ENCODE measurements at regions not wholly inside any gene's neighbourhood (a gene's known extent, or its start where the extent isn't known, plus 50 kb on each side); places are given as distances from the start of the nearest gene placed in this dataset.

DNA sequence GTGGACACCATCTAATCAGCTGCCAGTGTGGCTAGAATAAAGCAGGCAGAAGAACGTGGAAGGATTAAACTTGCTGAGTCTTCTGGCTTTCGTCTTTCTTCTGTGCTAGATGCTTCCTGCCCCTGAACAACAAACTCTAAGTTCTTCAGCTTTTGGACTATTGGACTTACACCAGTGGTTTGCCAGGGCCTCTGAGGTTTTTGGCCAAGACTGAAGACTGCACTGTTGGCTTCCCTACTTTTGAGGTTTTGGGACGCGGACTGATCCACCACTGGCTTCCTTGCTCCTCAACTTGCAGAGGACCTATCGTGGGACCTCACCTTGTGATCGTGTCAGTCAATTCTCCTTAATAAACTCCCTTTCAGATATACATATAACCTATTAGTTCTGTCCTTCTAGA is 696.1 kb upstream of the NCAM2 start:
- TF ChIP-seq, protein P1, sequence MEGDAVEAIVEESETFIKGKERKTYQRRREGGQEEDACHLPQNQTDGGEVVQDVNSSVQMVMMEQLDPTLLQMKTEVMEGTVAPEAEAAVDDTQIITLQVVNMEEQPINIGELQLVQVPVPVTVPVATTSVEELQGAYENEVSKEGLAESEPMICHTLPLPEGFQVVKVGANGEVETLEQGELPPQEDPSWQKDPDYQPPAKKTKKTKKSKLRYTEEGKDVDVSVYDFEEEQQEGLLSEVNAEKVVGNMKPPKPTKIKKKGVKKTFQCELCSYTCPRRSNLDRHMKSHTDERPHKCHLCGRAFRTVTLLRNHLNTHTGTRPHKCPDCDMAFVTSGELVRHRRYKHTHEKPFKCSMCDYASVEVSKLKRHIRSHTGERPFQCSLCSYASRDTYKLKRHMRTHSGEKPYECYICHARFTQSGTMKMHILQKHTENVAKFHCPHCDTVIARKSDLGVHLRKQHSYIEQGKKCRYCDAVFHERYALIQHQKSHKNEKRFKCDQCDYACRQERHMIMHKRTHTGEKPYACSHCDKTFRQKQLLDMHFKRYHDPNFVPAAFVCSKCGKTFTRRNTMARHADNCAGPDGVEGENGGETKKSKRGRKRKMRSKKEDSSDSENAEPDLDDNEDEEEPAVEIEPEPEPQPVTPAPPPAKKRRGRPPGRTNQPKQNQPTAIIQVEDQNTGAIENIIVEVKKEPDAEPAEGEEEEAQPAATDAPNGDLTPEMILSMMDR (IDR thresholded peaks at IDR 0.05 in 2 of 3, conservative IDR thresholded peaks at IDR 0.05 in 1 of 3; ENCODE audit: borderline replicate concordance in 1 of 3, insufficient read depth in 1 of 3, low read depth in 2 of 3, low read length in 2 of 3) = no peak
- TF ChIP-seq POLR2A (IDR thresholded peaks at IDR 0.05; ENCODE audit: borderline replicate concordance, extremely low read depth, insufficient read depth, insufficient read length) = no peak
- TF ChIP-seq POLR2AphosphoS5 (IDR thresholded peaks at IDR 0.05; ENCODE audit: low read depth, low read length) = no peak
- TF ChIP-seq ELF1 (IDR thresholded peaks at IDR 0.05; ENCODE audit: borderline replicate concordance, low read depth) = no peak

Measured in HCT116 (cell line).